ENCODE measurements at regions not wholly inside any gene's neighbourhood (a gene's known extent, or its start where the extent isn't known, plus 50 kb on each side); places are given as distances from the start of the nearest gene placed in this dataset.

DNA sequence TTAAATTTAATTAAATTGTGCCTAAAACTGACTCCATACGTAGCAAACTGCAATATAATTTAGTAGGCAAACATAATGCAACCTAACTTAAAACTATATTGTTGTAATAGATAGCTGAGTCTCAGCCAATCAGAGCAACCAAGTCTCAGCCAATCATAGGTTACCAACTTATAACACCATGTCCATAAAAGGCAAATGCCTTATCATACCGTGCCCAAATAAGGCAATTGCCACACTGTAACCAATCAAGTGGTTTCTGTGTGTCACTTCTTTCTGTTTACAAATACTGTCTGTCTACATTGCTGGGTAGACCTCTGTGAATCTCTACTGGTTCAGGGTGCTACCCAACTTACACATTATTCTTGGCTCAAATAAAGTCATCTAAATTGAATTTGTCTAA is 728.4 kb upstream of the EPHA6 start:
- Histone ChIP-seq H2AFZ (ENCODE audit: low read length) (no peak overlapping the region), H3K79me2 (ENCODE audit: insufficient read depth, low read length) (no peaks in the 10 kb centered on the region), H3K27ac (ENCODE audit: low read depth, low read length) (no peak overlapping the region), H3K4me3 (ENCODE audit: insufficient read depth, low read length) (no peak overlapping the region), H4K20me1 (ENCODE audit: insufficient read depth, low read length) (no peaks in the 10 kb centered on the region), H3K9me3 (ENCODE audit: low read depth, low read length) (no peaks in the 10 kb centered on the region), H3K36me3 (ENCODE audit: insufficient read depth, low read length) (no peaks in the 10 kb centered on the region), H3K4me1 (ENCODE audit: insufficient read depth, low read length) (no peaks in the 10 kb centered on the region), H3K4me2 (ENCODE audit: insufficient read depth, low read length) (no peak overlapping the region), H3K27me3 (ENCODE audit: insufficient read depth, low read length) (no peaks in the 10 kb centered on the region)
- no peak for DNase-seq (ENCODE audit: insufficient read length, low spot score, missing footprints)
- TF ChIP-seq, protein P1, sequence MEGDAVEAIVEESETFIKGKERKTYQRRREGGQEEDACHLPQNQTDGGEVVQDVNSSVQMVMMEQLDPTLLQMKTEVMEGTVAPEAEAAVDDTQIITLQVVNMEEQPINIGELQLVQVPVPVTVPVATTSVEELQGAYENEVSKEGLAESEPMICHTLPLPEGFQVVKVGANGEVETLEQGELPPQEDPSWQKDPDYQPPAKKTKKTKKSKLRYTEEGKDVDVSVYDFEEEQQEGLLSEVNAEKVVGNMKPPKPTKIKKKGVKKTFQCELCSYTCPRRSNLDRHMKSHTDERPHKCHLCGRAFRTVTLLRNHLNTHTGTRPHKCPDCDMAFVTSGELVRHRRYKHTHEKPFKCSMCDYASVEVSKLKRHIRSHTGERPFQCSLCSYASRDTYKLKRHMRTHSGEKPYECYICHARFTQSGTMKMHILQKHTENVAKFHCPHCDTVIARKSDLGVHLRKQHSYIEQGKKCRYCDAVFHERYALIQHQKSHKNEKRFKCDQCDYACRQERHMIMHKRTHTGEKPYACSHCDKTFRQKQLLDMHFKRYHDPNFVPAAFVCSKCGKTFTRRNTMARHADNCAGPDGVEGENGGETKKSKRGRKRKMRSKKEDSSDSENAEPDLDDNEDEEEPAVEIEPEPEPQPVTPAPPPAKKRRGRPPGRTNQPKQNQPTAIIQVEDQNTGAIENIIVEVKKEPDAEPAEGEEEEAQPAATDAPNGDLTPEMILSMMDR (IDR thresholded peaks at IDR 0.05; ENCODE audit: extremely low read depth, low read depth, low read length) = no peak

GRCh38 chr3:96101006-96101560 is 713.3 kb upstream of the EPHA6 start:
- H3K4me2 ChIP-seq (ENCODE audit: insufficient read depth, low read length) = no peak overlapping the region
- H4K20me1 ChIP-seq (ENCODE audit: insufficient read depth, low read length) = no peaks in the 10 kb centered on the region
- H3K79me2 ChIP-seq (ENCODE audit: insufficient read depth, low read length) = no peaks in the 10 kb centered on the region
- no peak overlapping the region for H3K27ac ChIP-seq (ENCODE audit: low read depth, low read length)
- no peaks in the 10 kb centered on the region for H3K4me1 ChIP-seq (ENCODE audit: insufficient read depth, low read length)
- H2AFZ ChIP-seq (ENCODE audit: low read length) = no peak overlapping the region
- H3K27me3 ChIP-seq (ENCODE audit: insufficient read depth, low read length) = no peaks in the 10 kb centered on the region
- no peaks in the 10 kb centered on the region for H3K36me3 ChIP-seq (ENCODE audit: insufficient read depth, low read length)
- TF ChIP-seq, protein P1 (IDR thresholded peaks at IDR 0.05; ENCODE audit: extremely low read depth, low read depth, low read length) = no peak
- no peaks in the 10 kb centered on the region for H3K9me3 ChIP-seq (ENCODE audit: low read depth, low read length)
- no peak overlapping the region for H3K4me3 ChIP-seq (ENCODE audit: insufficient read depth, low read length)
- no peak for DNase-seq (ENCODE audit: insufficient read length, low spot score, missing footprints)

- no peak overlapping the region for H3K4me3 ChIP-seq (ENCODE audit: insufficient read depth, low read length)
- TF ChIP-seq, protein P1 (IDR thresholded peaks at IDR 0.05; ENCODE audit: extremely low read depth, low read depth, low read length) = no peak
- H2AFZ ChIP-seq (ENCODE audit: low read length) = no peak overlapping the region
Observed at GRCh38 chr3:96106701-96107100, 707.7 kb upstream of the EPHA6 start.

More at GRCh38 chr3:96106701-96107100, 707.7 kb upstream of the EPHA6 start:
- no peaks in the 10 kb centered on the region for H3K36me3 ChIP-seq (ENCODE audit: insufficient read depth, low read length)
- no peak overlapping the region for H3K27ac ChIP-seq (ENCODE audit: low read depth, low read length)
- no peaks in the 10 kb centered on the region for H3K79me2 ChIP-seq (ENCODE audit: insufficient read depth, low read length)
- H4K20me1 ChIP-seq (ENCODE audit: insufficient read depth, low read length) = no peaks in the 10 kb centered on the region
- H3K27me3 ChIP-seq (ENCODE audit: insufficient read depth, low read length) = no peaks in the 10 kb centered on the region
- H3K4me2 ChIP-seq (ENCODE audit: insufficient read depth, low read length) = no peak overlapping the region
- no peak for DNase-seq (ENCODE audit: insufficient read length, low spot score, missing footprints)
- no peaks in the 10 kb centered on the region for H3K4me1 ChIP-seq (ENCODE audit: insufficient read depth, low read length)
- H3K9me3 ChIP-seq (ENCODE audit: low read depth, low read length) = peaks cover 2% of the 10 kb centered on the region

Data from osteoblast (primary cell).